ENCODE measurements at regions not wholly inside any gene's neighbourhood (a gene's known extent, or its start where the extent isn't known, plus 50 kb on each side); places are given as distances from the start of the nearest gene placed in this dataset.

- H3K36me3 Mint-ChIP-seq (ENCODE audit: low read depth, unreplicated experiment), result no peaks in the 10 kb centered on the region
- TF ChIP-seq CTCF (IDR thresholded peaks at IDR 0.05; ENCODE audit: insufficient read depth, low read depth, low read length), result no peak
- no peak for TF ChIP-seq EZH2 (IDR thresholded peaks at IDR 0.05; ENCODE audit: insufficient read depth, low read length)
- Histone ChIP-seq H3K9me3 (ENCODE audit: insufficient read depth, low read depth, low read length) (no peaks in the 10 kb centered on the region), H2AFZ (ENCODE audit: low read depth, low read length) (no peak overlapping the region), H3K4me2 (ENCODE audit: low read length) (no peak overlapping the region), H3K9ac (ENCODE audit: low read length) (no peak overlapping the region), H3K27me3 (ENCODE audit: insufficient read depth, low read length) (no peaks in the 10 kb centered on the region), H3K36me3 (ENCODE audit: insufficient read depth, low read length) (no peaks in the 10 kb centered on the region), H3K27ac (ENCODE audit: low read depth, low read length) (no peak overlapping the region), H3K4me1 (ENCODE audit: insufficient read depth, low read length) (peaks cover 23% of the 10 kb centered on the region), H3K79me2 (ENCODE audit: insufficient read depth, low read length) (no peaks in the 10 kb centered on the region), H4K20me1 (ENCODE audit: insufficient read depth, low read length) (no peaks in the 10 kb centered on the region), H3K4me3 (ENCODE audit: insufficient read depth, low read depth, low read length) (no peak overlapping the region)
- H3K27ac Mint-ChIP-seq (ENCODE audit: unreplicated experiment), result no peak overlapping the region
- no peaks in the 10 kb centered on the region for H3K27me3 Mint-ChIP-seq (ENCODE audit: low read depth, unreplicated experiment)
- DNase-seq (ENCODE audit: low read depth), result no peak
- no peaks in the 10 kb centered on the region for H3K9me3 Mint-ChIP-seq (ENCODE audit: unreplicated experiment)
- H3K4me3 Mint-ChIP-seq (ENCODE audit: unreplicated experiment), result no peak overlapping the region
- H3K4me1 Mint-ChIP-seq (ENCODE audit: low read depth, unreplicated experiment), result peaks cover 51% of the 10 kb centered on the region
- peak; percentile 52 for FAIRE-seq
Measured at GRCh38 chr15:39298271-39298962, 282.5 kb upstream of the THBS1 start.

DNA sequence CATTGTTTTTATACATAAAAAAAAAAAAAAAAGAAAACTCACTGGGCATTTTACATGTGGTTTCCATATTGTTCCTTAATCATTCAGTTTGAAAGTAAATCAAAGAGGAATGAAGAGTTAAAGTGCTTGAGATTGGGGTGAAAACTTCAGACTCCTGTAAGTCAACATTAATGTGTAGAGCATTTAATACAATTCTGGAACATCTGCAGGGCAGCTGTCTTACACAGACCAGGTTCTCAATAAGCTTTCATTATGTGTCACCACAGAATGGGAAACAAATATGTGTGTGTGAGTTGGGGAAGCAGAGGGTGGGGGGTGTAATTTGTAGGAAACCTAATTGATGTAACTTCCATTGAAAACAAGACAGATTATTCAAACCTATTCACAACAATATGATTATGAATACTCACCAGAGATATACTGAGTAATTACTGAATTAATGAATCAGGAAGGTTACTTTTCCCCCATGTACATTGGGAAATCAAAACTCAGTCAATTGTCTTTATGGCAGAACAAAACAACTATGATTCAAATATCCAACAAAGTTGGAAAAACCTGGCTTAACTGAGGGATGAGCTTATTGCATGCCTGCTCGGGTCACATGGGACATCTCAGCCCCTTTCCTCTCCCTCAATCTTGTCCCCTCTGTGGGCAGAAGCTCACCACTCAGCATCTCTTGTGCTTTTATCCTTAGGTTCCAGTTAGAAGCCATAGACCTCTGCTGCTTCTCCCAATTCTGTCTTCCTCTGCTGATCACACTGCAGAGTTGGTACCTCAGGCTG, 281.2 kb upstream of the THBS1 start:
- TF ChIP-seq EZH2 (IDR thresholded peaks at IDR 0.05; ENCODE audit: insufficient read depth, low read length) (no peak), CTCF (IDR thresholded peaks at IDR 0.05; ENCODE audit: insufficient read depth, low read depth, low read length) (no peak)
- Histone ChIP-seq H4K20me1 (ENCODE audit: insufficient read depth, low read length) (no peaks in the 10 kb centered on the region), H3K9ac (ENCODE audit: low read length) (peak overlapping the region; percentile 47), H3K9me3 (ENCODE audit: insufficient read depth, low read depth, low read length) (no peaks in the 10 kb centered on the region), H3K36me3 (ENCODE audit: insufficient read depth, low read length) (no peaks in the 10 kb centered on the region), H2AFZ (ENCODE audit: low read depth, low read length) (no peak overlapping the region), H3K4me1 (ENCODE audit: insufficient read depth, low read length) (peaks cover 27% of the 10 kb centered on the region), H3K79me2 (ENCODE audit: insufficient read depth, low read length) (no peaks in the 10 kb centered on the region), H3K4me2 (ENCODE audit: low read length) (peak overlapping the region; percentile 55), H3K27me3 (ENCODE audit: insufficient read depth, low read length) (no peaks in the 10 kb centered on the region), H3K27ac (ENCODE audit: low read depth, low read length) (peak overlapping the region; percentile 86), H3K4me3 (ENCODE audit: insufficient read depth, low read depth, low read length) (no peak overlapping the region)
- DNase-seq (ENCODE audit: low read depth), result peak; percentile 41
- peaks cover 54% of the 10 kb centered on the region for H3K4me1 Mint-ChIP-seq (ENCODE audit: low read depth, unreplicated experiment)
- no peak overlapping the region for H3K4me3 Mint-ChIP-seq (ENCODE audit: unreplicated experiment)
- H3K27ac Mint-ChIP-seq (ENCODE audit: unreplicated experiment), result peak overlapping the region; percentile 82
- no peaks in the 10 kb centered on the region for H3K27me3 Mint-ChIP-seq (ENCODE audit: low read depth, unreplicated experiment)
- peak; percentile 9 for FAIRE-seq
- no peaks in the 10 kb centered on the region for H3K9me3 Mint-ChIP-seq (ENCODE audit: unreplicated experiment)
- H3K36me3 Mint-ChIP-seq (ENCODE audit: low read depth, unreplicated experiment), result no peaks in the 10 kb centered on the region
